Astrocyte of the spinal cord (primary cell): ENCODE measurements at regions not wholly inside any gene's neighbourhood (a gene's known extent, or its start where the extent isn't known, plus 50 kb on each side); places are given as distances from the start of the nearest gene placed in this dataset.

ENCODE experiments used
- DNase-seq: peaks from one replicate; pipeline ENCODE4 v3.0.0; 2011; ENCODE audit warnings: low read depth, low spot score
- H3K4me3 ChIP-seq: 2 replicates; pipeline ENCODE4 v1.5.1; 2011; ENCODE audit warnings: low read depth, mild to moderate bottlenecking, low read length, moderate library complexity
- in situ Hi-C: cut with HindIII; loops from 2 replicates; pipeline ENCODE4 v1.10.0; 2017; ENCODE audit warnings: low sequenced_read_pairs
- TF ChIP-seq, protein P1 (sequence below): IDR thresholded peaks from 2 replicates; pipeline ENCODE4 v1.5.1; 2012; ENCODE audit warnings: low read depth, mild to moderate bottlenecking, low read length, inconsistent platforms

DNA sequence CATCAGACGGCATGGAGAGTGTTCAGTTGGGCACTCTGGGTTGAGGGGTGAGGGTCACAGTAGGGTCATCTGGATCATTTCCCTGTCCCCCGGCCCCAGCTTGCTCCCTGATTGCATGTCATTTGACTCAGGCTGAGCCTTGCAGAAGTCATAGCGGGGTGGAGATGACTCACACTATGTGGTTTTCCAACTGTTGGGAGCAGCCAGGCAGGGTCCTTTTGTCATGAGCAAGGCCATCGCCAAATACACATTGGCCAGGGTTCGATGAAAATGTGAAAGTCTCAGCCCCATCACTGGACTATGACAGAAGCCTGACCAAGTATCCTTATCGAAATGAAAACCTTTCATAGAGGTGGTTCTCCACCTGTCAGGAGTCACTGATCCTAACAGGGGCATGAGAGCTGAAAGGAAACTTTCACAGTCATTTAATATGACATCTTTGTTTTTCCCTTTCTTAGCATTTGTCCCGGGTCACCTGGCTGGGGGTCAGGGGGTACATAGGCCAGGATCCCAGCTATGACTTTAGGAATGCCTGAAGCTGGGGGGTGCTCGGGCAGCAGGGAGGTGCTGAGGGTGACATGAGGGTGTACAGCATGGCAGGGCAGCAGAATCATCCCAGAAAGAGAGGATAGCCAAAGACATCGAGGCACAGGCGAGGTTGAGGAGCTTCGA, 70.2 kb upstream of the CD93 start:
- TF ChIP-seq, protein P1, sequence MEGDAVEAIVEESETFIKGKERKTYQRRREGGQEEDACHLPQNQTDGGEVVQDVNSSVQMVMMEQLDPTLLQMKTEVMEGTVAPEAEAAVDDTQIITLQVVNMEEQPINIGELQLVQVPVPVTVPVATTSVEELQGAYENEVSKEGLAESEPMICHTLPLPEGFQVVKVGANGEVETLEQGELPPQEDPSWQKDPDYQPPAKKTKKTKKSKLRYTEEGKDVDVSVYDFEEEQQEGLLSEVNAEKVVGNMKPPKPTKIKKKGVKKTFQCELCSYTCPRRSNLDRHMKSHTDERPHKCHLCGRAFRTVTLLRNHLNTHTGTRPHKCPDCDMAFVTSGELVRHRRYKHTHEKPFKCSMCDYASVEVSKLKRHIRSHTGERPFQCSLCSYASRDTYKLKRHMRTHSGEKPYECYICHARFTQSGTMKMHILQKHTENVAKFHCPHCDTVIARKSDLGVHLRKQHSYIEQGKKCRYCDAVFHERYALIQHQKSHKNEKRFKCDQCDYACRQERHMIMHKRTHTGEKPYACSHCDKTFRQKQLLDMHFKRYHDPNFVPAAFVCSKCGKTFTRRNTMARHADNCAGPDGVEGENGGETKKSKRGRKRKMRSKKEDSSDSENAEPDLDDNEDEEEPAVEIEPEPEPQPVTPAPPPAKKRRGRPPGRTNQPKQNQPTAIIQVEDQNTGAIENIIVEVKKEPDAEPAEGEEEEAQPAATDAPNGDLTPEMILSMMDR: no peak
- no peak overlapping the region for H3K4me3 ChIP-seq
- in situ Hi-C loops: no loop called here
- peak; percentile 79 for DNase-seq

DNA sequence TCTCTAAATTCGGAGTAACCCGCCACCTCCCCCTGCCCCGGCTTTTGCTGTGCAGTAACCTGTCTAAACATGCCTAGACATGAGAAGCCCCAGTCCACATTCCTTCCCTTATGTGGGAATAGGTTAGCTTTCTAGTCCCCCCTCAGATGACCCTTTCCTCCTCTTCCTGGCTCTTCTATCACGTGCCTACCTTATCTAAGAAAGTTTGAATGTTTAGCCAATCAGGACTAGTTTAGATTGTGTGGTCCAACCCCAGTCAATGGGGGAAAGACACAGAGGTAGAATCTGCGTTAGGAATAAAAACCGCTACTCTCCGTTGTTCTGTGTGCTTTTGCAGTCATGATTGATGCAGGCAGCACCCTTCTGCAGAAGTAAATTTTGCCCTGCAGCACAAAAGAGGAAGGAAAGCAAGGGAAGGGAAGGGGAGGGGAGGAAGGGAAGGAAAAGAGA, 69.0 kb upstream of the CD93 start:
- H3K4me3 ChIP-seq: no peak overlapping the region
- no peak for DNase-seq
- TF ChIP-seq, protein P1: no peak
- in situ Hi-C loops: no loop called here

DNA sequence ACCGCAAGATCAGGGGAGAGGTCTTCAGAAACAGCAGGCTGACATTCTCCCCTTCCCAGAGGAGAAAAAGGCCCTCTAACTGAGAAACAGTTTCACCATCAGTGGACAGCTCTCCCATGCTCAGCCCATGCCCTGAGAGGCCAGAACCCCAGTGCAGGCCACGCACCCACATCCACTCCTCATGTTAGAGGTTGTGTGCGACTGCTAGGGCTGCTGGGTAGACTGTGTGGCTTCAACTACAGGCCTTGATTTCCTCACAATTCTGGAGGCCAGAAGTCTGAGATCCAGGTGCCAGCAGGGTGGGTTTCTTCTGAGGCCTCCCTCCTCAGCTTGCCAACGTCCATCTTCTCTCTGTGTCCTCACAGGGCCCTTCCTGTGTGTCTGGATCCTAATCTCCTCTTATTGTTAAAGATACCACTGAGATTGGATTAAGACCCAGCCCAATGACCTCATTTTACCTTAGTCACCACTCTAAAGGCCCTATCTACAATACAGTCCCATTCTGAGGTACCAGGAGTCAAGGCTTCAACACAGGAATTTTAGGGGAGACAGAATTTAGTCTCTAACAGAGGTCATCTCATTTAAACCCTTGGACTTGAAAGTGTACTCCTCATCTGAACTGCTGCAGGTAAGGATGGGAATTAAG, 67.7 kb upstream of the CD93 start:
- in situ Hi-C loops: no loop called here
- TF ChIP-seq, protein P1: no peak
- H3K4me3 ChIP-seq: no peak overlapping the region
- no peak for DNase-seq

DNA sequence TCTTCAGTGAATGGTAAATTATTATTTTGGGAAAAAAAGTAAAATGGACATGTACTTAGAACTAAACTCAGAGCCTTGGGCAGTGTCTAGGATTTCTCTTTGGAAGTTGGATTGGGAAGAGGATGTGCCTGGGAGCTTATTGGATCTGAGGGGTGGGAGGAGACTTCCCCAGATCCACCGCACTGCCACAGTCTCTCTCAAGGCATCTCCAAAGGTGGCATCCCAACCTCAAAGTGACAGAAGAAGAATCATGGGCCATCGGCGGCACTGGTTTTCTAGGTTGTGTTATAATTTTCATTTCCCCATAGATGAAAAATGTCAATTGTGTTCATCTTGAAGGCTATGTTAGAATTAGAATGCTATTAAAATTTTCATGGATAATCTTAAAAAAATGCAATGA, 66.8 kb upstream of the CD93 start:
- TF ChIP-seq, protein P1: no peak
- no peak overlapping the region for H3K4me3 ChIP-seq
- DNase-seq: no peak
- in situ Hi-C loops: no loop called here

DNA sequence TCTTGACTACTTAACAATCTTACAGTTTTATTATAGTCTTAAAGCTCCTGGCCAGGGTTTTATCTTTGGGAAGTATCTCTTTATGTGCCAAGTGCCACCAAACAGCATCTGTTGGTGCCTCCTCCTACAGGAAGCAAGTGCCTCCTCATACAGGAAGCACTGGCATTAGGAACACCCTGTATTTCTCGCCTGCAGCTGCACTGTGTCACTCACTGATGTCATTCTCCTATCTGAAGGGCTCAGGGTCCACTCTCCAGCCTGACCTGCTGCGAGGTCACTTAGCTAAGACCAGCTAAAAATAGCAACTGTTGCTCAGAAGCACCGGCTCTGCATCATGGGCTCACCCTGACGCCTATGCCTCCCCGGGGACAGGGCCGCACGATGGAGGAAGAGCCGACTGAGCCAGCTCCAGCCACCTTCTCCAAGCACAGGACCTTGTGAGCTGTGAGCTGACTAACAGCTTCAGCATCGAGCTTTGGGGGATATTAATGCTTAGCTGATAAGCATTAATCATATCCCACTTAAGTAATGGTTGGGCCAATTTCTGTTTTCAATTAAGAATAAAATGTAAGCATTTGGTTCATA, 66.3 kb upstream of the CD93 start:
- in situ Hi-C loops: no loop called here

DNA sequence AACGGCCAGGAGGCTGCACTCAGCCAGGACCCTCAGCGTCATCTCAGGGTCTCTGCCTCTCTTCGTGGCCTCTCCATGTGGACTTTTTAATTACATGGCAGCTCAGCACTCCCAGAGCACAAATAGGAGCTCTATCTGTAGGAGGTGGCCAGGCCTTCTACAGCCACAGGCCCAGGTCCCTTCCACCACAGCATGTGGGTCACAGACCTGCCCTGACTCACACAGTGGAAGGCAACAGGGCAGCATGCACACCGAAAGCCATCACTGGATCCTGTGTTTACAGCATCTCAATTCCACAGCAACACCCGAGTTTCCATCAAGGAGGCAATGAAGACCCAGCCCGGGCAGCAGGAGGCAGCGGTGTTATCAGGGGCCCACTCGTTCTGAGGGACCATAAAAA, 65.8 kb upstream of the CD93 start:
- TF ChIP-seq, protein P1: no peak
- H3K4me3 ChIP-seq: no peak overlapping the region
- DNase-seq: no peak
- in situ Hi-C loops: no loop called here

More for the DNA sequence above, 66.3 kb upstream of the CD93 start:
- H3K4me3 ChIP-seq: no peak overlapping the region
- DNase-seq: peak; percentile 61
- TF ChIP-seq, protein P1: no peak
